HCT116 (cell line): ENCODE measurements at regions not wholly inside any gene's neighbourhood (a gene's known extent, or its start where the extent isn't known, plus 50 kb on each side); places are given as distances from the start of the nearest gene placed in this dataset.
A peak's percentile ranks its signal among the peaks of the same experiment; 100 is the strongest.

ENCODE experiments used
- ATAC-seq: fragments of 200-7000 bp; cut with Tn5 transposase; 2 replicates; pipeline ENCODE4 v1.9.1; 2020; ENCODE audit warnings: mild to moderate bottlenecking, moderate library complexity
- BruUV-seq: library from RNA; stranded (reverse); fragments of 400-500 nt; replicated peaks from 2 replicates; lab custom pipeline; 2021; lab: Mats Ljungman, UMichigan
- CTCF ChIA-PET: fragments of 300-600 bp; sonication (Branson Sonifier 250); formaldehyde crosslinking; loops from one replicate; lab custom pipeline; 2021; ENCODE audit warnings: antibody characterized with exemption; lab: Charles Lee
- POLR2A ChIA-PET: fragments of 300-600, 350-600 bp; sonication (Branson Sonifier 250); formaldehyde crosslinking; loops from one replicate; lab custom pipeline; 2021; ENCODE audit warnings: antibody characterized with exemption; lab: Charles Lee
- RAD21 ChIA-PET, 2 experiments: fragments of 300-600 bp; sonication (Branson Sonifier 250); formaldehyde crosslinking; loops; one replicate each; lab custom pipeline; 2023; ENCODE audit warnings: low total read pairs in 2 of 2; ENCODE audit not compliant: uncharacterized antibody in 2 of 2, unreplicated experiment in 2 of 2, low non-redundant PET in 1 of 2; lab: Charles Lee
- DNase-seq: peaks from one replicate; pipeline ENCODE4 v3.0.0-alpha.2; 2010; ENCODE audit warnings: low read depth, low spot score
- H2AFZ ChIP-seq: fragments of 200-600 bp; shearing (Covaris generic), sonication (generic); 2 replicates; pipeline ENCODE4 v1.6.1; 2017; ENCODE audit warnings: low read depth, mixed run types, mixed read lengths, antibody characterized with exemption, low read length; ENCODE audit not compliant: poor library complexity, severe bottlenecking
- H3K27ac ChIP-seq: 2 replicates; pipeline ENCODE4 v1.5.1; 2012; ENCODE audit warnings: low read depth, low read length
- H3K27me3 ChIP-seq: fragments of 200-600 bp; sonication (generic); 2 replicates; pipeline ENCODE4 v1.6.1; 2016; ENCODE audit warnings: mixed run types, low read length, mixed read lengths; ENCODE audit not compliant: insufficient read depth
- H3K36me3 ChIP-seq, 2 experiments: fragments of 200-500 bp in 1 of 2; fragments of 200-600 bp in 1 of 2; sonication (Bioruptor generic) in 1 of 2; sonication (generic) in 1 of 2; 2 replicates each; pipeline versions ENCODE4 v1.5.1 to v1.6.1; 2014 to 2016; ENCODE audit warnings: low read length in 2 of 2, inconsistent platforms in 1 of 2, mixed read lengths in 1 of 2, mixed run types in 1 of 2; ENCODE audit not compliant: insufficient read depth in 2 of 2, control insufficient read depth in 1 of 2
- H3K4me1 ChIP-seq, 2 experiments: fragments of 200-600 bp in 1 of 2; sonication (generic) in 1 of 2; 2 replicates each; pipeline versions ENCODE4 v1.5.1 to v1.6.1; 2012 to 2017; ENCODE audit warnings: low read length in 2 of 2, inconsistent platforms in 1 of 2, mild to moderate bottlenecking in 1 of 2, mixed read lengths in 1 of 2, mixed run types in 1 of 2, moderate library complexity in 1 of 2; ENCODE audit not compliant: insufficient read depth in 2 of 2, control insufficient read depth in 1 of 2
- H3K4me2 ChIP-seq: fragments of 200-600 bp; sonication (generic); 2 replicates; pipeline ENCODE4 v1.6.1; 2017; ENCODE audit warnings: mixed run types, low read length, mixed read lengths
- H3K4me3 ChIP-seq, 2 experiments: fragments of 200-600 bp in 1 of 2; sonication (generic) in 1 of 2; replicated peaks in 1 of 2; 2 replicates each; pipeline ENCODE4 v1.5.1; 2011 to 2016; ENCODE audit warnings: low read length in 2 of 2, control low read depth in 1 of 2, low read depth in 1 of 2, mild to moderate bottlenecking in 1 of 2, mixed read lengths in 1 of 2, mixed run types in 1 of 2
- H3K79me2 ChIP-seq: fragments of 200-600 bp; sonication (generic); 2 replicates; pipeline ENCODE4 v1.6.1; 2017; ENCODE audit warnings: mild to moderate bottlenecking, mixed run types, low read length, moderate library complexity, mixed read lengths; ENCODE audit not compliant: insufficient read depth
- H3K9ac ChIP-seq: fragments of 200-600 bp; sonication (generic); 2 replicates; pipeline ENCODE4 v1.6.1; 2016; ENCODE audit warnings: low read length, mixed read lengths
- H3K9me2 ChIP-seq: fragments of 200-600 bp; sonication (generic), shearing (Covaris generic); 2 replicates; pipeline ENCODE4 v1.6.1; 2017; ENCODE audit warnings: mixed run types, mild to moderate bottlenecking, moderate library complexity; ENCODE audit not compliant: insufficient read depth
- H3K9me3 ChIP-seq, 2 experiments: fragments of 200-500 bp in 1 of 2; fragments of 200-600 bp in 1 of 2; sonication (Bioruptor generic) in 1 of 2; sonication (generic) in 1 of 2; 2 replicates each; pipeline ENCODE4 v1.6.1; 2014 to 2017; ENCODE audit warnings: low read length in 2 of 2, mixed read lengths in 2 of 2, inconsistent platforms in 1 of 2, low read depth in 1 of 2, mild to moderate bottlenecking in 1 of 2, mixed run types in 1 of 2, moderate library complexity in 1 of 2; ENCODE audit not compliant: control insufficient read depth in 1 of 2, insufficient read depth in 1 of 2
- H4K20me1 ChIP-seq: fragments of 200-600 bp; sonication (generic), shearing (Covaris generic); 2 replicates; pipeline ENCODE4 v1.6.1; 2017; ENCODE audit warnings: mixed run types, mild to moderate bottlenecking, moderate library complexity; ENCODE audit not compliant: insufficient read depth
- CEBPB ChIP-seq: IDR thresholded peaks from 2 replicates; pipeline ENCODE4 v1.6.1; 2012; ENCODE audit warnings: low read depth
- CTCF ChIP-seq, 3 experiments: fragments of 200-600 bp in 1 of 3; sonication (generic) in 1 of 3; IDR thresholded peaks in 2 of 3; conservative IDR thresholded peaks in 1 of 3; 2 replicates each; pipeline ENCODE4 v1.5.1; 2012 to 2017; ENCODE audit warnings: low read depth in 2 of 3, low read length in 2 of 3, antibody characterized with exemption in 1 of 3, borderline replicate concordance in 1 of 3, control low read depth in 1 of 3, mild to moderate bottlenecking in 1 of 3, mixed read lengths in 1 of 3, mixed run types in 1 of 3, moderate library complexity in 1 of 3; ENCODE audit not compliant: insufficient read depth in 1 of 3
- EGR1 ChIP-seq: IDR thresholded peaks from 2 replicates; pipeline ENCODE4 v1.6.1; 2012; ENCODE audit warnings: low read depth
- EZH2 ChIP-seq: fragments of 200-600 bp; sonication (generic); IDR thresholded peaks from 2 replicates; pipeline ENCODE4 v1.6.1; 2017; ENCODE audit warnings: antibody characterized with exemption, mixed run types
- FOSL1 ChIP-seq: IDR thresholded peaks from 2 replicates; pipeline ENCODE4 v1.6.1; 2012; ENCODE audit warnings: low read depth
- JUND ChIP-seq: IDR thresholded peaks from 2 replicates; pipeline ENCODE4 v1.6.1; 2012
- MAX ChIP-seq: IDR thresholded peaks from 2 replicates; pipeline ENCODE4 v1.6.1; 2012
- POLR2AphosphoS5 ChIP-seq: IDR thresholded peaks from 2 replicates; pipeline ENCODE4 v1.6.1; 2011; ENCODE audit warnings: mild to moderate bottlenecking, low read depth, low read length, moderate library complexity
- RAD21 ChIP-seq: IDR thresholded peaks from 2 replicates; pipeline ENCODE4 v1.6.1; 2012; ENCODE audit warnings: low read depth, mild to moderate bottlenecking
- SIN3A ChIP-seq: IDR thresholded peaks from 2 replicates; pipeline ENCODE4 v1.6.1; 2012; ENCODE audit warnings: low read depth
- SP1 ChIP-seq: IDR thresholded peaks from 2 replicates; pipeline ENCODE4 v1.6.1; 2012; ENCODE audit warnings: low read depth
- SRF ChIP-seq: IDR thresholded peaks from 2 replicates; pipeline ENCODE4 v1.6.1; 2012; ENCODE audit warnings: low read depth
- TCF7L2 ChIP-seq: IDR thresholded peaks from 2 replicates; pipeline ENCODE4 v1.7.0; 2011; ENCODE audit warnings: borderline replicate concordance, inconsistent platforms; ENCODE audit not compliant: insufficient read depth, insufficient read length; ENCODE audit errors: extremely low read depth
- YY1 ChIP-seq: IDR thresholded peaks from 2 replicates; pipeline ENCODE4 v1.6.1; 2011; ENCODE audit warnings: low read length, low read depth, moderate library complexity, mild to moderate bottlenecking; ENCODE audit not compliant: insufficient replicate concordance; ENCODE audit errors: extremely low read depth
- ZFX ChIP-seq: fragments of 450-650 bp; IDR thresholded peaks from 2 replicates; pipeline ENCODE4 v1.6.1; 2017
- intact Hi-C: fragments of 100-400 bp; cut with micrococcal nuclease; formaldehyde crosslinking; loops from 2 replicates; pipeline ENCODE4 v1.10.0; 2022
- TF ChIP-seq, protein P1 (sequence below): IDR thresholded peaks from 2 replicates; pipeline ENCODE4 v1.6.1; 2012; ENCODE audit warnings: low read depth

- no peak for DNase-seq
- H3K36me3 ChIP-seq, result no peaks in the 10 kb centered on the region
- no peaks in the 10 kb centered on the region for H3K27me3 ChIP-seq
- H3K9me3 ChIP-seq, result no peaks in the 10 kb centered on the region
- H3K79me2 ChIP-seq, result no peaks in the 10 kb centered on the region
- H3K4me1 ChIP-seq, result peaks cover 9 to 39% of the 10 kb centered on the region in 2 experiments
- no peak overlapping the region for H3K9ac ChIP-seq
- intact Hi-C loops, result no loop called here
- RAD21 ChIA-PET, result no interaction called here
- no peaks in the 10 kb centered on the region for H4K20me1 ChIP-seq
- H3K4me3 ChIP-seq, result peak overlapping the region in 1 of 2 experiments; percentile 14; a peak in 1 of 4 replicates
- TF ChIP-seq POLR2AphosphoS5, result peak; percentile 27; the same call in 1 of the 2 replicates
- TF ChIP-seq SRF, result no peak
- TF ChIP-seq JUND, result 0 out of 2 replicates have a peak, but pooled peaks have one; percentile 25
- TF ChIP-seq TCF7L2, result peak; percentile 81
- TF ChIP-seq SP1, result peak; percentile 41; the same call in 1 of the 2 replicates
- no peak for TF ChIP-seq RAD21
- TF ChIP-seq, all 23 proteins: peak for 4
- peak; percentile 55 for ATAC-seq
- Histone ChIP-seq H3K9me2 (no peaks in the 10 kb centered on the region), H2AFZ (no peak overlapping the region), H3K27ac (no peak overlapping the region), H3K4me2 (peak overlapping the region; percentile 57)
- ChIA-PET POLR2A (no interaction called here), CTCF (no interaction called here)
- BruUV-seq, result no TSS peak
Observed at GRCh38 chr17:51365090-51365489, 104.7 kb downstream of the UTP18 start.

GRCh38 chr17:51366866-51367265, 106.5 kb downstream of the UTP18 start:
- H3K9me2 ChIP-seq, result no peaks in the 10 kb centered on the region
- ChIA-PET CTCF (interaction anchor here (1.6 kb wide), 1 partner anchor 121 kb away, joined by 4 read pairs; no protein-coding TSS in a partner anchor), RAD21 (no interaction called here), POLR2A (no interaction called here)
- H2AFZ ChIP-seq, result no peak overlapping the region
- H3K4me3 ChIP-seq, result no peak overlapping the region
- H3K9ac ChIP-seq, result no peak overlapping the region
- intact Hi-C loops, result no loop called here
- H3K4me2 ChIP-seq, result no peak overlapping the region
- no peak for DNase-seq
- H3K27me3 ChIP-seq, result no peaks in the 10 kb centered on the region
- no peak overlapping the region for H3K27ac ChIP-seq
- BruUV-seq, result no TSS peak
- H3K9me3 ChIP-seq, result no peaks in the 10 kb centered on the region
- H3K4me1 ChIP-seq, result peaks cover 9 to 44% of the 10 kb centered on the region in 2 experiments
- no peaks in the 10 kb centered on the region for H3K36me3 ChIP-seq
- ATAC-seq, result no peak
- no peaks in the 10 kb centered on the region for H3K79me2 ChIP-seq
- H4K20me1 ChIP-seq, result no peaks in the 10 kb centered on the region
- TF ChIP-seq POLR2AphosphoS5, result no peak
- TF ChIP-seq SRF, result no peak
- TF ChIP-seq ZFX, result no peak
- no peak for TF ChIP-seq SP1
- TF ChIP-seq EGR1, result no peak
- no peak for TF ChIP-seq RAD21
- TF ChIP-seq, protein P1, sequence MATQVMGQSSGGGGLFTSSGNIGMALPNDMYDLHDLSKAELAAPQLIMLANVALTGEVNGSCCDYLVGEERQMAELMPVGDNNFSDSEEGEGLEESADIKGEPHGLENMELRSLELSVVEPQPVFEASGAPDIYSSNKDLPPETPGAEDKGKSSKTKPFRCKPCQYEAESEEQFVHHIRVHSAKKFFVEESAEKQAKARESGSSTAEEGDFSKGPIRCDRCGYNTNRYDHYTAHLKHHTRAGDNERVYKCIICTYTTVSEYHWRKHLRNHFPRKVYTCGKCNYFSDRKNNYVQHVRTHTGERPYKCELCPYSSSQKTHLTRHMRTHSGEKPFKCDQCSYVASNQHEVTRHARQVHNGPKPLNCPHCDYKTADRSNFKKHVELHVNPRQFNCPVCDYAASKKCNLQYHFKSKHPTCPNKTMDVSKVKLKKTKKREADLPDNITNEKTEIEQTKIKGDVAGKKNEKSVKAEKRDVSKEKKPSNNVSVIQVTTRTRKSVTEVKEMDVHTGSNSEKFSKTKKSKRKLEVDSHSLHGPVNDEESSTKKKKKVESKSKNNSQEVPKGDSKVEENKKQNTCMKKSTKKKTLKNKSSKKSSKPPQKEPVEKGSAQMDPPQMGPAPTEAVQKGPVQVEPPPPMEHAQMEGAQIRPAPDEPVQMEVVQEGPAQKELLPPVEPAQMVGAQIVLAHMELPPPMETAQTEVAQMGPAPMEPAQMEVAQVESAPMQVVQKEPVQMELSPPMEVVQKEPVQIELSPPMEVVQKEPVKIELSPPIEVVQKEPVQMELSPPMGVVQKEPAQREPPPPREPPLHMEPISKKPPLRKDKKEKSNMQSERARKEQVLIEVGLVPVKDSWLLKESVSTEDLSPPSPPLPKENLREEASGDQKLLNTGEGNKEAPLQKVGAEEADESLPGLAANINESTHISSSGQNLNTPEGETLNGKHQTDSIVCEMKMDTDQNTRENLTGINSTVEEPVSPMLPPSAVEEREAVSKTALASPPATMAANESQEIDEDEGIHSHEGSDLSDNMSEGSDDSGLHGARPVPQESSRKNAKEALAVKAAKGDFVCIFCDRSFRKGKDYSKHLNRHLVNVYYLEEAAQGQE, result no peak
- TF ChIP-seq YY1, result no peak
- no peak for TF ChIP-seq MAX
- TF ChIP-seq CEBPB, result no peak
- TF ChIP-seq EZH2, result no peak
- TF ChIP-seq SIN3A, result no peak
- no peak for TF ChIP-seq FOSL1
- no peak for TF ChIP-seq CTCF (IDR thresholded peaks at IDR 0.05 in 2 of 3, conservative IDR thresholded peaks at IDR 0.05 in 1 of 3; ENCODE audit: borderline replicate concordance in 1 of 3, insufficient read depth in 1 of 3, low read depth in 2 of 3, low read length in 2 of 3)
- no peak for TF ChIP-seq JUND
